GM21526 (cell line): ENCODE measurements at regions not wholly inside any gene's neighbourhood (a gene's known extent, or its start where the extent isn't known, plus 50 kb on each side); places are given as distances from the start of the nearest gene placed in this dataset.

Source experiments
- ATAC-seq: cut with Tn5 transposase; IDR thresholded peaks from one replicate; pipeline ENCODE4 v1.9.1; 2021; ENCODE audit warnings: moderate library complexity; ENCODE audit not compliant: unreplicated experiment, low FRiP score

DNA sequence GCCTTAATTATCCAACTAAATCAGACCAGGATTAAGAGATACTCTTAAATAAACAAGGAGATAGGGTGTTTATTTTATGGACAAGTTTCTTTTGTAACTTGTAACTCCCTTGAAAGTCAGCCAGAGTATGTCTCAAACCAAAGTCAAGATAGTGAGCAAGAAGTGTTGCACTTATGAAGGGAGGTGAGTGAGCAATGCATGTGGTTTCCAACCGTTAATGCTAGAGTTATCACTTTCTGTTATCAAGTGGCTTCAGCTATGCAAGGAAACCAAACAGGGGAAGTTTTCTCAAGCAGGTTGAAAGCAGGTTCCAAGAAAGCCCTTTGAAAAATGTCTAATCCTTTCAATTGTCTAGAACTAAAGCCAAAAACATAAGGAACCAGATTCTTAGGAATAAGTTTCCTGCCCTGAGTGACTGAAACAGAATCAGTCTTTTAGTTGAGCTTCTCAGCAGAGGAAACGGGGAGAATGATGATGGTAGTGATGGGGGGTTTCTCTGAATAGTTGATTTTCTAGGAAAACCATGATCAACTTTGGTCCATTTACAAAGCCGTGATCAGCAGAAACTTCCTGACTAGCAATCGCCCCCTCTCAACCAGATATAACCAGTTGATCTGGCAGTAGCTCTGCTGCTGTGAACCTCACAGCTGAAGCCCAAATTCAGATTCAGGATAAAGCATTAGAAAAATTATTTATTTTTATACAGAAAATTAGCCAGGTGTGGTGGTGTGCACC is 128.4 kb downstream of the DAD1 start:
- no peak for ATAC-seq

DNA sequence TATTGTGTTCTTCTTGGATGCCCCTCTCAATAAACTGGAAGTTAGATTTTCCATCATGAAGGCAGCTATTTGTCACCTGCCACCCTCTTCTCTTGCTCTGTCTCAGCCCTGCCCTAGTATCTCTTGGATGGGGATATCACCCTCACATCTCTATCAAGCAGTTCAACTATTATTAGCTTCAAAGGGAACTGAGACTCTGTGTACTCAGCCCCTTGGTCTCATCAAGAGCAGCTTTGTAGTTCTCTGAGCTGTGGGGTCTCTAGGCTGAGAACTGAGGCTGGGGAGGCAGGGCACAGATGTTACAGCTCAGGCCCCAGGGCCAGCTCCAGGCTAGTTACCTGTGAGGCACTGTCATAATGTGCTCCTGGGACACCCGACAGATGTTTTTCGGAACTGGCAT is 130.3 kb downstream of the DAD1 start:
- ATAC-seq = no peak

DNA sequence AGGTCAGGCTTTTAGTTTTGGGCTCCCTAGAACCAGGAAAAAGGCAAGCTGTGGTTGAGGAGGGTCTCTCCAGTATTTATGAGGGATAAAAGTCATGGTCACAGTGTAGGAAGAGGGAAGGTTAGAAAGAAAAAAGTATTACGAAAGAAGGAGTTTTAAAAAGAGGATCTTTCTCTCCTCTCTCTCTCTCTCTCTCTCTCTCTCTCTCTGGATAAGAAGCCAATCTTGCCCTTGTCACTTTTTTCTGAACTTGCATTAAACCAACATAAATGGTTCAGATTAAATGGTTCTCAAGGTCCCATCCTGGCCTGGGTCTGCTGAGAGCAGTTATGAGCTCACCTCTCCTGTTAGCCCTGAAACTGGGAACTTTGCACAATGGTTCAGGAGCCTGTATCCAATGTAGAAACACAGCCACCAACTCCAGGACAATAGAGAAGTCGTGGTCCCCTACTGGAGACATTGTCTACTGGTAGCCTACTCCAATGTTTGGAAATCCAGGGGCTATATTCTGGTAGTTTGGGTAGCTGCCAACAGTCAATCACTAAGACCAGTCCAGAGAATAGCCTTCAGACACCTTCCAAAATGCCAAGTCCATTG is 131.9 kb downstream of the DAD1 start:
- ATAC-seq = no peak

DNA sequence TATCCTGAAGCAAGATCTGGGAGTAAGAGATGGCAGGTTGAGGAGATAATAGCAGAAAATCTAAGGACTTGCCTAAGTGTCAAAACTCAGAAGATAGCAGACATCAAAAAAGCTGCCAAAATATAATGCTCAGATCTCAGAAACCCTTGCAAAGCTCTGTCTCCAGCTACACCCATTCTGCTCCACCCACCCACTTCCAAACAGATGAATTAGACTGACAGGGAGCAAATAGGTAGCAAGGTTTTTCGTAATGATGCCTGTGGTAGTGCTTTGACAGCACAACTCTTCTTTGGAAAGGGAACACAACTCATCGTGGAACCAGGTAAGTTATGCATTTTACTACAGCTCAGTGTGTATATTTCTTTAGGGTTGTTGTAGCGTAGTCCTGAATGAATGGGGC is 132.6 kb downstream of the DAD1 start:
- no peak for ATAC-seq

DNA sequence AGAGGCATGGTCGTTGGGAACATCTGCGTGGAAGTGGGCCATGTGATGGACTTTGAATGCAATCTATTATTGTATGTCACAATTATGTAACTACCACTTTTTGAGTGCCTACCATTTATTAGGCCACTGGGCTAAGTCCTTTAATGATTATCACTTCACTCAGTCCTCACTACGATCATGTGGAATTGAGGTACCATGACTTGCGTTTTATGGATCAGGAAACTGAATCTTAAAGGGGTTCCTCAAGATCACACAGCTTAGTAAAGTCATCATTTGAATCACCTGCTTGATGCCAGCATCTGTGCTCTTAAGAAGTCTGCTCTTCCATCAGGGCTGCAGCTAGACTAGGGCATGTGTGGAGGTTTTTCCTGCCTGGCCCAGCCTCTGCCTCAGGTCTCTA is 136.7 kb downstream of the DAD1 start:
- ATAC-seq = no peak

DNA sequence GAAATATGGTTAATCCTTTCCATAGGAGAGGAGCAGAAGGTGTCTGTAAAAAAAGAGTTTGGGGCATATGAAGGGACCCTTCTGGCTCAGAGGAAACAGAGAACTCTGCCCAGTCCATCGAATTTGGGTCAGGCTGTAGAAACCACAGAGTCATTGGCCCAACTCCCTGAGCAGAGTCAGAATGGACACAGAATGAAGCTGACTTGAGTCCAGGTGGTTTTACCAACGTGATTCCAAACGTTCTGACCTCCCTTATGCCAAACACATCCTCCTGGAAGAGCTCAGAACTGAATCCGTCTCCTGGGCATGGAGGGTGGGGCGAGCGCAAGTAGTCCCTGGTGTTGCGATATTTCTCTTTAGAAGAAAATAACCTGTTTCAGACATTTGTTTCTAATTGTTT is 138.8 kb downstream of the DAD1 start:
- no peak for ATAC-seq

DNA sequence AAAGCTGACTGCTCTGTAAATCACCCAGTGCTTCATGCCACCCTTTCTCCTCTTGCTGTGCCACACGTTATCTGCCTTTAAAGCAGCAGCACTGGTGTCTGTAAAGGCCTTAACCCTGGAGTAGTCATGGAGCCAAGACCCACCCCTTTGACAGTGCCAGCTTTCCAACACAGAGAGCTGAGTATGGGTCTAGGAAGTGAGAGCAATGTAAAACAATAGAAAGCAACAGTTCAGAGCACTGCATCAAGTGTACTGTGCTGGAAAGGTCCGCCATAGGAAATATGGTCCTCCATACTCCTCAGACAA is 139.5 kb downstream of the DAD1 start:
- ATAC-seq = no peak

DNA sequence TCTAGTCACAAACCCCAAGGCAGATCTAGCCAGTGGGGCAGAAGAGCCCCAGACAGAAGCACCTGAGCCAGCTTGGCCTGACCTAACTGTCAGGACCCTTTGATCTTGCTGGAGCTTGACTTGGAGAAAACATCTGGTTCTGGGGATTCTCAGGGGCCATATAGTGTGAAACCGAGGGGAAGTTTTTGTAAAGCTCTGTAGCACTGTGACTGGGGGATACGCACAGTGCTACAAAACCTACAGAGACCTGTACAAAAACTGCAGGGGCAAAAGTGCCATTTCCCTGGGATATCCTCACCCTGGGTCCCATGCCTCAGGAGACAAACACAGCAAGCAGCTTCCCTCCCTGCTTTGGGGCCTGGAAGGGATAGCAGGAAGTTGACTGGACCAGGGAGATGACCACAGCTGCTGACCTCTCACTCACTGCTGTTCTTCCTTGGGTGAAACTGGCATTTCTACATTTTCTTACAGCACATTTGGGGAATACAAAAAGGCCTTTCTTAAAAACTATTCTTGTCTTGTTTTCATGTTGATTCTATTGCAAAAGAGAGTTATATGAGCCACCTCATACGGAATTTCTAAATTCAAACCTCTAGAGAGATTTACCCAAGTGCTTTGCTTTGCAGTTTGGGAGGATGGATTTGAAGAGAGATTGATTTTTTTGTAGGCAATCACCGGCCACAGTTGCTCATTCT is 140.0 kb downstream of the DAD1 start:
- ATAC-seq = no peak

DNA sequence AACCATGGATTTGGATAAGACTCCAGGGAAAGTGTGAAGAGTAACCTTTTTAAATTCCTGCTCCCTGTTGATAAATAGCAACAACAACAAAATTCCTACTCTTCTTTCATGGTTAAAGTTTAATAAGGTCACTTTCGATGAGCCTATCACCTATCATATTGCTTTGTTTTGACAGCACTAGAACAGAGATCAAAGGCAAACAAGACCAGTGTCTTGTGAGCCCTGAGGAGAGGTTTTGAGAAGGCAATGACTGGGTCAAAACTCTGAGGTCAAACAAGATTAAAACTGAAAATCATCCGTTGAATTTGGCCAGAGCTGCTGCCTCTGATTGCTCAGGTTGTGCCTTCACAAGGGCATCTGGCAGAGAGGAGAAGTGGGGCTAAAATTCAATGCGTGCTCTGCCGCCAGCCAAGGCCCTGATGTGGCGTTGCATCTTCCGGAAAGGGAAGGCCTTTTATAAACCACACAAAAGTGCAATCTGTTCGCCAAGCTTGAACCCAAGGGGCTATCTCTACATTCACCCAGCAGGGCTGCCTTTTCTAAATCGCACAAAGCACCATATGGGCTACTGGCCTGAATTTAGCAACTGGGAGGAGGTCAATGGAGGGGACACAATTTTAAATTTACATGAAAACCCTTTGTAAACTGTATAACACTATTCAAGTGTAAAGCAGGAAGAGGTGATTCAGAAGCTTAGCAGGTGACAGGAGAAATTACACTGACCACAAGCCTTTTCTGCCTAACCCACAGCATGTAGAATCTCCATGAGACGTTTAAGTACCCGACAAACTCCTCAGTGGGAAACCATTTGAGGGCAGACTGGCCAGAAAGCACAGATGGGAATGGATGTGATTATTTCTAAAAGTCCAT is 140.8 kb downstream of the DAD1 start:
- ATAC-seq = no peak

DNA sequence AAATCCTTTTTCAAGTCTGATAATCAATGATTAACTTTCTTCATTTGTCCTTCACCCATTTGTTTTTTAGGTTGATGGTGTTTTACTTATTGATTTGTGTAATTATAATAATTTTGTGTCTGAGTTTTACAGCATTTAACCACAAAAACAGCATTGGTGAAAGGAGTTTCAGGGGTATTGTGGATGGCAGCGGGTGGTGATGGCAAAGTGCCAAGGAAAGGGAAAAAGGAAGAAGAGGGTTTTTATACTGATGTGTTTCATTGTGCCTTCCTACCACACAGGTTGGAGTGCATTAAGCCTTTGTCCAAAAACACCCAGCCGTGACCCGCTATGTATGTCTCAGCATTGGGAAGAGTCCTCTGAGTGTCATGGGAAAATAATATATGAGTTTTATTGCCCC is 150.3 kb downstream of the DAD1 start:
- ATAC-seq = no peak

DNA sequence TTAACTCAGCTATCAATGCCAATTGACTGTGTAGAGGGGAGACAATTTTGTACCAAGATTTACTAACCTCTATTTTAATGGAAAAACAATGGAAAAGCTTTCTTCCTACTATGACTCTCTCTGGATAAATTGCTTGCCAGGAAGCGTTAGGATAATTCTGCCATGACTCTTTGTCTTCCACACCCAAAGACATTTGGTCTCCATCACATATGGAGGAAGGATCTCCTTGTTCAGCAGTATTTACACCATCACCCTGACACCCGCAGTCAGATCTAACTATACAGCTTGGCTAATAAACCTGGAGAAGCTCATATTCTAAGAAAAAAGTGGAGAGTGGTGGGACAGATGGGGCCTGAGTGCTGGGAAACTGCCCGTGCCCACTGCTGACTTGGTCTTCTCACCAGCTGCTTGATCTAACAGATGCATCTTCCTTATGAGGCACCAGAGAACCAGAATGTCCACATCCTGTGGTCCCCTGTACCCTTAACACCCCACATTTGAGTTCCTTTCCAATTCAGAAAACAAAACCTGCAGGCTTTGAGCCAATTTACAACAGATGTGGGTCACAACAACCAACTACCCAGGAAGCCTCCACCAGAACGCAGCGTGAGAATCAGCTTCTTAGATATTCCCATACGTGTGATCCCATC is 154.0 kb downstream of the DAD1 start:
- ATAC-seq = no peak

DNA sequence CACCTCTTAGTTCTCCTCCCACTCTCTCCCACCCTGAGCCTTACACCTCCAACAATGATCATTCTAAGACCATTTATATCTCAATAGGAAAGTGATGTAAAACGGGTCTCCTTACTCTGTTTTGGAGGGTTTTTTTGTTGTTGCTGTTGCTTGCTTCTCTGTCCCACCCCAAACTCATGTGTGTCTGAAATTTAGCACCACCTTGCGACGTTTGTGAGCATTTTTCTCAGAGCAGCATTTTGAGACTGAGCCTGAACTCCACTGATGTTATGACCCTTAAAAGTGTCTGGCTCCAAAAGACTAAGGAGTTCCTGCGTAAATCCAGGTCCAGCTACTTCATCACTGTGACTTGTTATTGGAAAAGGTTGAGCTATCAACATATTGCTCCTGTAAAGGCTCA is 155.0 kb downstream of the DAD1 start:
- ATAC-seq = no peak

DNA sequence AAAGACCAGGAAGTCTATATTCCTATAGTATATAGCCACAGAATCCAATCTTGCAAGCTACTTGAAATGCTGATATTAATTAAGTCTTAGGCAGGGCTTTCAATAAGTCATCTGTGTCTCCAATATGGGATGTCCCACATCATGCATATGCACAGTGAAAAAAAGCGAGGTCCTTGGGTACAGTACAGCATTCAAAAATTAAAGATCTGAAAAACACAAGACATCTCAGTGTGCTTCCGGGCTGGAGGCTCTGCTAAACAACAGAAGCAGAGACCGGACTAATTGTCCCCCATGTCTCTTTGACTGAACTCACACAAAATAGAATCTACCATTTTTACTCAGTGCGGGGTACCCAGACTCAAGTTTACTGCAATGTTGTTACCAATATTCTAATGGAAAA is 156.0 kb downstream of the DAD1 start:
- no peak for ATAC-seq

DNA sequence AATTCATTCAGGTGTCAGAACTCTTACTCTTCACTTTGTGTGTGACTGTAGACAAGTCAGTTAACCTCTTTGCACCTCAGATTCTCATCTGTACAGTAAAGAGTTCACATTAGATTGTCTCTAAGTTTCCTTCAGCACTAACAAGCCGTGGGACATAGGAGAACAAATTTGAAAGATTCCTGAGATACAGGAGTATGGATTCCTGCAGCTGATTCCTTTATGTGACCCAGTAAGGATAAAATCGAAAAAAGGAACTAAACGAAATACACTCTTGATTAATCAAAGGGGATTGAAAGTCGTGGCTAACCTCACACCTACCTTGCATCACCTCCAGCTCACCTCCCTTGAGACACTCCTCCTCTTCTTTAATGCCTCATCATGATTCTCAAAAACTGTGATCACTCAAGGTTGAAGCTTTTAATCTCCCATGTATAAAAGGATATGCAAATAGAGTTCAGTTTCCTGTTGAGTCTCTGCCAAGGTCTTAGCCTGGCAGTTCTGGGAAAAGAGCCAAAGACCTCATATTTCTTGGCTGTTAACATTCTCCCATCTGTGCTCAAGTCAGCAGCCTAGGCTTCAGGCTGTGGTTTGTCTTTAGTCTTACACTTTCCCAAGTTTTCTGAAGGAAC is 156.6 kb downstream of the DAD1 start:
- ATAC-seq = no peak

DNA sequence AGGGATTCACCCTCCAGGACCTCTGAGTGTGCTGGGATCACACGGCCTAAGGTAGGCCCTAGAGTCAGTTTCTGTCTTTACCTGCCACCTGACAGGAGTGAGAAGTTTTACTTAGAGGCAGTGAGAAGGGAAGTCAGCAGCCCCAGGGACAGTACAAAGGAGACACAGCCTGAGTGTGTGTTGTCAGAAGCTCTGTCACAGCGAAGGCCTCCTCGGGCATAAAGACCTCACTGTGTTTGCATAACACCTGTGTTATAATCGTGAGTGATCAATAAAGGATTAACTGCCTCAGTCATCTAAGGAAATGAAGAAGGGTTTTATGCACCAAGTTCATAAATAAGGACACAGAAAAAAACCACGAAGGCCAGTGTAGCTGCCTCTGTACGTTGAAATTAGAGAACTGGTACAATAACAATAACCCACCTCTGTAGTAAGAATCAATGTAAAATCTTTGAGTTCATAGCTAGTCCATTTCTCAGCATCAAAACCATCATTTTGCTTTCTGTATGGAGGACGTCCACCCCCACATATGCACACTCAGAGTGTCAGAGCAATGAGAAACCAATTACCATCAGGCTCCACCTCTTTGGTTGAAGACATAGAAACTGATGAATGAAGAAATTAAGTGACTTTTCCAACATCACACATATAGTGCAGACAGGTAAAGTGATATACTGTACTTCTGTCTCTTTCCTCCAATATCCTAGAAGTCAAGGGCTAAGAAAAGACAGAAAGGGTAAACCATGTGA is 159.3 kb downstream of the DAD1 start:
- ATAC-seq = no peak

DNA sequence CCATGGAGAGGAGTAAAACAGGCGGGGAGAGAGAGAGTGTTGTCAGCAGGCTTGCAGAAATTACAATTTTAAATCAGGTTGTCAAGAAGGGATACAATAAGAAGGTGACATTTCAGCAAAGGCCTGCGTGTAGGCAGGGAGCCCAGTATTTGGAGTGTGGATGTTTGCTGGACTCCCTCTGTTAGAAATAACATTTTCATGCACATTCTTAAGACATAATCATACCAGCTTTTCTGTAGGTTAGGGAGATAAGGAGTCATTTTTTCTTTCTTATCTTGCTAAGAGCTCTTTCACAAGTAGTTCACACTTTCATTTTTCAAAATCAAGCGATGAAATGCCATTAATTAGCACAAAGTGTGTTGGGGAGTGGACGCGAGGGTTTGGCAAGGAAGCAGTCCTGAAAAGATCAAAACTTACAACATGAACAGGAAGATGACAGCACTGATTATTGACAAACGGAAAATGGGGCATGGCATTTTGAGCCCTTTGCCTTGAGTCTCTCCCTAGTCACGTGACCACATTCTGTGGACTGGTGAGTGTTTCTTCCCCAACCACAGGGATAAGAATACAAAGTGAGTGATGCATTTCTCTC is 160.2 kb downstream of the DAD1 start:
- no peak for ATAC-seq

DNA sequence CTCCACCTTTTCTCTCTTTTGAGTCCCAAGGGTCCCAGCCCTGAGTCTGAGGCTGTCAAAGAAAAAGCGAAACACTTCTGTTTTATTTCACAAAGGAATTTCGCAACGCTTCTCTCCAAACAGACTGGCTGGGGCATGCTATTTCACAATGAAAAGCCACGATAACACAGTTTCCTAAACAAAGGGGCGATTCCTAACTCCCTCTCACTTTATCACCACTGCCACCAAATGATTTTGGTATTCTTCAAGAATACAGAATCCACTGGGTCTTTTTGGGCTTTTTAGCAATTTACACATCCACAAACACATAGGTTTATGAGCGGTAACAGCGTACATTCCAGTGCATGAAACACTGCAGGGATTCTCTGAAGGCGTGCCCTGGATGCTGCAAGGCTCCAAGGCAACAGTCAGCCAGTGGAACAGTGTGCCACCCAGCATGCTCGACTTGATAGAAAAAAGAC is 161.2 kb downstream of the DAD1 start:
- ATAC-seq = no peak

DNA sequence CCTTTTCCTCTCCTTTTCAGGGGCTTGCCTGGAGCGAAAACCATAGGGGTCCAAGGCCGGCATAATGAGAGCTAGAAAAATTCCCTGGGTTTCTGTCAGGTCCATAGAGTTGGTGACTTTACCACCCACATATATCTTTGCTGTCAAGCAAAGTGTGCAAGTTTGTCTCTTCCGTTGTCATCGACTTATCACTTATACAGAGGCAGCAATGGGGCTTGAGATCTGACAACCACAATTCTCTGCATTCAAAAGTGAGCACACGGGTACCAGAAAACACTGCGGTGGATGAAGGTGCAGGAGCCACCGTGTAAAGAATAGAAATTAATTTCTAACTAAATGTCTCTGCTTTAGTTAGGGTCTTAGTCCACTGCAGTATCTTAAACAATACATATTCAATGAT is 162.3 kb downstream of the DAD1 start:
- no peak for ATAC-seq

DNA sequence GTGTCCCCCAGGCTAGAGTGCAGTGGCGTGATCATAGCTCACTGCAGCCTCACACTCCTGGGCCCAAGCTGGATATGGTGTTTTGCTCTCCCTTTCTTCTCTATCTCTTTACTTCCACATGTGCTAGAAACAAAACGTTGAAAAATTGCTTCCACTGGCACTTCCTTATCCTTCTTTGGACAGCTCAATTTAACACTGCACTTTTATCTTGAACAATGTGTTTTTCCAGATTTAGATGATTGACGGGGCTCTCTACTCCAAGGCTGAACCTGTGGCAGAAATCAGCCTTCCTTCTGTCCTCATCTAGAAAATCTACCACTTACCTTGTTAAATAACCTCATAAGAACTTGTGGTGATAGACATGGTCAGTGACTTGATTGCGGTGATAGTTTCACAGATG is 165.1 kb downstream of the DAD1 start:
- no peak for ATAC-seq
